Caco-2 (cell line): ENCODE measurements at regions not wholly inside any gene's neighbourhood (a gene's known extent, or its start where the extent isn't known, plus 50 kb on each side); places are given as distances from the start of the nearest gene placed in this dataset.
"Not testable (repeated sequence)": the region's sequence is repeated elsewhere in the genome, so short reads cannot be mapped to it uniquely, and the experiment has no call there.

Experiments used
- BruUV-seq: library from RNA; stranded (reverse); fragments of 400-500 nt; replicated peaks from 2 replicates; lab custom pipeline; 2021; lab: Mats Ljungman, UMichigan
- CTCF ChIA-PET: fragments of 300-600 bp; sonication (Branson Sonifier 250); formaldehyde crosslinking; loops from one replicate; lab custom pipeline; 2022; ENCODE audit warnings: antibody characterized with exemption; lab: Charles Lee
- POLR2A ChIA-PET: fragments of 300-600 bp; sonication (Branson Sonifier 250); formaldehyde crosslinking; loops from one replicate; lab custom pipeline; 2022; ENCODE audit warnings: antibody characterized with exemption; lab: Charles Lee
- DNase-seq, 2 experiments: peaks; one replicate each; pipeline versions ENCODE4 v3.0.0 to v3.0.0-alpha.2; 2020 to 2022
- H3K27me3 ChIP-seq: replicated peaks from 2 replicates; pipeline ENCODE4 v1.6.0; 2011; ENCODE audit warnings: low read length; ENCODE audit not compliant: control insufficient read depth, insufficient read depth
- H3K36me3 ChIP-seq: 2 replicates; pipeline ENCODE4 v1.5.1; 2011; ENCODE audit warnings: low read length; ENCODE audit not compliant: control insufficient read depth, insufficient read depth
- H3K4me1 ChIP-seq: fragments of 250-450 bp; sonication (Bioruptor Pico); 2 replicates; pipeline ENCODE4 v1.5.1; 2020; ENCODE audit warnings: mild to moderate bottlenecking
- H3K4me3 ChIP-seq: 2 replicates; pipeline ENCODE4 v1.5.1; 2011; ENCODE audit warnings: low read depth, mild to moderate bottlenecking, control low read depth, low read length
- H3K9me3 ChIP-seq: fragments of 250-450 bp; sonication (Bioruptor Pico); 2 replicates; pipeline ENCODE4 v1.5.1; 2020; ENCODE audit warnings: mild to moderate bottlenecking, moderate library complexity
- H3K27ac Mint-ChIP-seq: one replicate; pipeline ENCODE4 v1.8.0; 2022; ENCODE audit warnings: mixed read lengths; ENCODE audit not compliant: unreplicated experiment
- H3K27me3 Mint-ChIP-seq: one replicate; pipeline ENCODE4 v1.8.0; 2022; ENCODE audit warnings: mixed read lengths; ENCODE audit not compliant: insufficient read depth, unreplicated experiment
- H3K36me3 Mint-ChIP-seq: one replicate; pipeline ENCODE4 v1.8.0; 2022; ENCODE audit warnings: mild to moderate bottlenecking, mixed read lengths; ENCODE audit not compliant: insufficient read depth, unreplicated experiment
- H3K4me1 Mint-ChIP-seq: one replicate; pipeline ENCODE4 v1.8.0; 2022; ENCODE audit warnings: low read depth, mixed read lengths; ENCODE audit not compliant: unreplicated experiment
- H3K4me3 Mint-ChIP-seq: one replicate; pipeline ENCODE4 v1.8.0; 2022; ENCODE audit warnings: mild to moderate bottlenecking, moderate library complexity, mixed read lengths; ENCODE audit not compliant: unreplicated experiment
- H3K9me3 Mint-ChIP-seq: one replicate; pipeline ENCODE4 v1.8.0; 2022; ENCODE audit warnings: mixed read lengths; ENCODE audit not compliant: unreplicated experiment
- intact Hi-C: fragments of 100-400 bp; cut with micrococcal nuclease; formaldehyde crosslinking; loops from one replicate; pipeline ENCODE4 v1.10.0; 2022; ENCODE audit not compliant: unreplicated experiment
- TF ChIP-seq, protein P1 (sequence below), 2 experiments: fragments of 200-600 bp in 1 of 2; IDR thresholded peaks; 1 replicate in 1 of 2; 2 replicates in 1 of 2; pipeline versions ENCODE4 v1.5.1 to v1.8.0; 2011 to 2022; ENCODE audit warnings: antibody characterized with exemption in 1 of 2, control low read depth in 1 of 2, inconsistent platforms in 1 of 2, low read depth in 1 of 2, low read length in 1 of 2, mild to moderate bottlenecking in 1 of 2, moderate library complexity in 1 of 2; ENCODE audit not compliant: insufficient read depth in 1 of 2, severe bottlenecking in 1 of 2, unreplicated experiment in 1 of 2

DNA sequence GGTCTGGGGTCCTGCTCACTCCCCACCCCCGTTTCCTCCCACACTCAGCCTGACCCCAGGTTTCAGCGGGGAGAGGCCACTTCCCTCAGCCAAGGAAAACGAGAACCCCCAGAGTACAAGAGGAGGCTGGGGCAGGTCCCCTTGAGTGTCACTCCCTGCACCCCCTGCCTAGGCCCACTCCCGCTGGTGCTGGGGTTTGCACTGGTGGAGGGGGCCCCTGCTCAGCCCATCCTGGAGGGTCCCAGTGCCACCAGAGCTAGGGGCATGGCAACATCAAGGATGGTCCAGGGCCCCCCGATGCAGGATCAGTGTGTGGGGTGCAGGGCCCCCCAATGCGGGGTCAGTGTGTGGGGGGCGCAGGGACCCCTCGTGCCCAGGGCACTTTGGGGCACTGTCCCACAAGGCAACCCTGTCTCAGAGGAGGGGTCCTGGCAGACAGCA lies 70.5 kb upstream of the KCTD7 start:
- DNase-seq: no peak
- H3K4me3 ChIP-seq: no peak overlapping the region
- Mint-ChIP-seq H3K27ac (no peak overlapping the region), H3K36me3 (peaks cover 62% of the 10 kb centered on the region), H3K9me3 (no peaks in the 10 kb centered on the region), H3K4me1 (no peaks in the 10 kb centered on the region), H3K4me3 (no peak overlapping the region), H3K27me3 (no peaks in the 10 kb centered on the region)
- POLR2A ChIA-PET: no interaction called here
- no peaks in the 10 kb centered on the region for H3K9me3 ChIP-seq
- intact Hi-C loops: loop anchor here (5.0 kb wide), 2 partner anchors 94 to 184 kb away; partner anchors contain the start of gene RABGEF1
- TF ChIP-seq, protein P1, sequence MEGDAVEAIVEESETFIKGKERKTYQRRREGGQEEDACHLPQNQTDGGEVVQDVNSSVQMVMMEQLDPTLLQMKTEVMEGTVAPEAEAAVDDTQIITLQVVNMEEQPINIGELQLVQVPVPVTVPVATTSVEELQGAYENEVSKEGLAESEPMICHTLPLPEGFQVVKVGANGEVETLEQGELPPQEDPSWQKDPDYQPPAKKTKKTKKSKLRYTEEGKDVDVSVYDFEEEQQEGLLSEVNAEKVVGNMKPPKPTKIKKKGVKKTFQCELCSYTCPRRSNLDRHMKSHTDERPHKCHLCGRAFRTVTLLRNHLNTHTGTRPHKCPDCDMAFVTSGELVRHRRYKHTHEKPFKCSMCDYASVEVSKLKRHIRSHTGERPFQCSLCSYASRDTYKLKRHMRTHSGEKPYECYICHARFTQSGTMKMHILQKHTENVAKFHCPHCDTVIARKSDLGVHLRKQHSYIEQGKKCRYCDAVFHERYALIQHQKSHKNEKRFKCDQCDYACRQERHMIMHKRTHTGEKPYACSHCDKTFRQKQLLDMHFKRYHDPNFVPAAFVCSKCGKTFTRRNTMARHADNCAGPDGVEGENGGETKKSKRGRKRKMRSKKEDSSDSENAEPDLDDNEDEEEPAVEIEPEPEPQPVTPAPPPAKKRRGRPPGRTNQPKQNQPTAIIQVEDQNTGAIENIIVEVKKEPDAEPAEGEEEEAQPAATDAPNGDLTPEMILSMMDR (IDR thresholded peaks at IDR 0.05; ENCODE audit: insufficient read depth in 1 of 2, low read depth in 1 of 2, low read length in 1 of 2, severe bottlenecking in 1 of 2, unreplicated experiment in 1 of 2): no peak
- no TSS peak for BruUV-seq
- CTCF ChIA-PET: interaction anchor here (0.6 to 1.0 kb wide), 4 partner anchors 85 to 528 kb away, joined by 3 to 7 read pairs (median 4); no protein-coding TSS in a partner anchor
- no peaks in the 10 kb centered on the region for H3K27me3 ChIP-seq
- H3K36me3 ChIP-seq: peaks cover 1% of the 10 kb centered on the region; the same call in 1 of the 2 replicates
- no peaks in the 10 kb centered on the region for H3K4me1 ChIP-seq

DNA sequence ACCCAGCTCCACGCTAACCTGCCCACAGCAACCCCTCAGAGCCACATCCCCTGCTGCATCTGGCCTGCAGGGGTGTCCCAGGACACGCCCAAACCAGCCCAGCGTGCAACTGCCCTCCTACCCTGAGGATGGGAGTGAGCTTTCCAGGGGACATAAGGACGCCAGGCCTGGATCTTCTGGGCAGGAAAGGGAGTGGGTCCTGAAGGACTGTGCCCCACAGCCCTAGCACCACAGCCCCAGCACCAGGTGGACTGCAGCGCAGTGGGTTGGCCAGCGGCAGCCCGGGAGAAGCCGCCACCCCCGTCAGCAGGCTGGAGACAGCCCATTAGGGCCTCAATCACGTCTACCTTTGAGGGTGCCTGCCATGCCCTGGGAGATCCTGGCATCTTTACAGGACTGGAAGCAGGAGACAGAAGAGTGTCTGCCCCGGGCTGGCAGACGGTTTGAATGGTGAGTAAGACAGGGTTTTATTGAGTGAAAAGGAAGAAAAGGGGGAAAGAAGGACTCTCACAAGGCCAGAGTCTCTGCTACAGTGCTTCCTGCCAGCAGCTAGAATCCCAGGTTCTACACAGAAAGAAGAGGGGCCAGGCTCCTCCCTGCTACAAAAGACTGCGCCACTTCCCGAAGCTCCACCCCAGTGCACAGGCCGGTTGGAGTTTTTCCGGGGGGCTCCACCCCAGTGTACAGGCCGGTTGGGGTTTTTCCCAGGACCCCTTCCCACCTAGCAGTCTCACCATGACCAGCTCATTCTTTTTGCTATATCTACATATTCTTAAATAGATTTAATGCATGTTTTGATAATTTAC lies 69.8 kb upstream of the KCTD7 start:
- ChIA-PET POLR2A (interaction anchor here (0.6 kb wide), 1 partner anchor 470 kb away, joined by 3 read pairs; no protein-coding TSS in a partner anchor), CTCF (interaction anchor here (0.6 to 0.7 kb wide), 3 partner anchors 33 to 528 kb away, joined by 3 to 7 read pairs (median 3); no protein-coding TSS in a partner anchor)
- H3K27me3 ChIP-seq: no peaks in the 10 kb centered on the region
- H3K4me1 ChIP-seq: no peaks in the 10 kb centered on the region
- TF ChIP-seq, protein P1 (IDR thresholded peaks at IDR 0.05; ENCODE audit: insufficient read depth in 1 of 2, low read depth in 1 of 2, low read length in 1 of 2, severe bottlenecking in 1 of 2, unreplicated experiment in 1 of 2): no peak
- Mint-ChIP-seq H3K4me3 (no peak overlapping the region), H3K4me1 (peaks cover 6% of the 10 kb centered on the region), H3K9me3 (no peaks in the 10 kb centered on the region), H3K36me3 (peaks cover 63% of the 10 kb centered on the region), H3K27ac (no peak overlapping the region), H3K27me3 (no peaks in the 10 kb centered on the region)
- no peak overlapping the region for H3K4me3 ChIP-seq
- peaks cover 1% of the 10 kb centered on the region; the same call in 1 of the 2 replicates for H3K36me3 ChIP-seq
- no peak for DNase-seq
- intact Hi-C loops: loop anchor here (5.0 kb wide), 2 partner anchors 93 to 183 kb away; partner anchors contain the start of gene RABGEF1
- BruUV-seq: no TSS peak
- H3K9me3 ChIP-seq: no peaks in the 10 kb centered on the region

DNA sequence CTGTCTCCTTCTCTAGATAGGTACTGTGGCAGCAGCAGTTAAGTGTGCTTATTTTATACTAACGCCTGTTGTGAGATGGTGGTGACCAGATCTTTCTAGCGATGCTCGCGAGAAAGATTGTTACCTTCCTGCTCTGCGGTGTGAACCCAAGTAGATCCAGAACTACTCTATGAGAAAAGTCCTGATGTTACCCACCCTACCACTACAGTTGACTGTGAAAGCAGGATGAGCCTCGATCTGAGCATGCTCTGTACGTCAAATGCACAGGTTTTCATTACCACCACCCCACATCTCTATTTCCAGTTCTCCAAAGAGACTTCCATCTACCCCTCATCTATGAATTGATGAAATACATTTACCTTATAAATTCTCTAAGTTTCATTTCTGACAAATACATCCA lies 64.6 kb upstream of the KCTD7 start:
- no peaks in the 10 kb centered on the region for H3K4me1 ChIP-seq
- H3K27me3 ChIP-seq: no peaks in the 10 kb centered on the region
- no TSS peak for BruUV-seq
- POLR2A ChIA-PET: interaction anchor here (0.6 kb wide), 1 partner anchor 302 kb away, joined by 3 read pairs; no protein-coding TSS in a partner anchor
- H3K9me3 Mint-ChIP-seq: no peaks in the 10 kb centered on the region
- CTCF ChIA-PET: no interaction called here
- no peak for DNase-seq
- TF ChIP-seq, protein P1 (IDR thresholded peaks at IDR 0.05; ENCODE audit: insufficient read depth in 1 of 2, low read depth in 1 of 2, low read length in 1 of 2, severe bottlenecking in 1 of 2, unreplicated experiment in 1 of 2): no peak
- peaks cover 72% of the 10 kb centered on the region for H3K36me3 Mint-ChIP-seq
- peaks cover 1% of the 10 kb centered on the region for H3K36me3 ChIP-seq
- H3K4me3 Mint-ChIP-seq: no peak overlapping the region
- no peaks in the 10 kb centered on the region for H3K27me3 Mint-ChIP-seq
- H3K4me3 ChIP-seq: no peak overlapping the region
- no peaks in the 10 kb centered on the region for H3K9me3 ChIP-seq
- no peak overlapping the region for H3K27ac Mint-ChIP-seq
- intact Hi-C loops: no loop called here
- H3K4me1 Mint-ChIP-seq: peaks cover 20% of the 10 kb centered on the region

DNA sequence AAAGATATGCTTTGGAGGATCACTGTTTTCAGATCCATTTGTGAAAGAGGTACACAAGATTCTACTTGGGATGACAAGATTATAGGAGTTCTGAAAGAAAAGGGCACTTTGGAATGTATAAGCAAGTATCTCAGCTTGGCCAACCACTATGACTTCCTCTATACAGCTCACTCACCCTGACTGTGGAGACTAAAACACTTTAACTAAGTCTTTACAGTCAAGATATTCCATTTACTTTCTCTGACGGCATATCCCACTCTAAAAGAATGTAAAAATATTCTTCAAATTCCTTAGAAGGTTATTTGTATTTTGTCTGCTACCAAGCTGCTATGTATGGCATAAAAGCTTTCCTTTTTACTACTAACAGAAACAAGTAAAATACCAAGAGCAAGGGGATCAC lies 58.5 kb upstream of the KCTD7 start:
- H3K4me1 ChIP-seq, intact Hi-C loops, H3K27me3 ChIP-seq, BruUV-seq, H3K9me3 Mint-ChIP-seq, H3K27ac Mint-ChIP-seq, POLR2A ChIA-PET, H3K4me3 Mint-ChIP-seq, DNase-seq, H3K36me3 ChIP-seq, H3K9me3 ChIP-seq, H3K4me3 ChIP-seq, H3K27me3 Mint-ChIP-seq, CTCF ChIA-PET: not testable (repeated sequence)
- peaks cover 83% of the 10 kb centered on the region for H3K36me3 Mint-ChIP-seq
- peaks cover 23% of the 10 kb centered on the region for H3K4me1 Mint-ChIP-seq
